PC-9 (cell line): ENCODE measurements at regions not wholly inside any gene's neighbourhood (a gene's known extent, or its start where the extent isn't known, plus 50 kb on each side); places are given as distances from the start of the nearest gene placed in this dataset.

Experiments used
- BruUV-seq: library from RNA; stranded (reverse); fragments of 400-500 nt; replicated peaks from 2 replicates; lab custom pipeline; 2021; lab: Mats Ljungman, UMichigan
- CTCF ChIA-PET: fragments of 300-600 bp; sonication (Branson Sonifier 250); formaldehyde crosslinking; loops from one replicate; lab custom pipeline; 2022; ENCODE audit warnings: antibody characterized with exemption; lab: Charles Lee
- POLR2A ChIA-PET: fragments of 300-600 bp; sonication (Branson Sonifier 250); formaldehyde crosslinking; loops from one replicate; lab custom pipeline; 2022; ENCODE audit warnings: antibody characterized with exemption; ENCODE audit not compliant: unreplicated experiment; lab: Charles Lee
- DNase-seq, 2 experiments: peaks; one replicate each; pipeline versions ENCODE4 v3.0.0 to v3.0.0-alpha.2; 2015 to 2022; ENCODE audit warnings: mixed read lengths in 1 of 2
- H2AFZ ChIP-seq: fragments of 200-600 bp; sonication (generic); 2 replicates; pipeline ENCODE4 v1.8.1; 2017; ENCODE audit warnings: antibody characterized with exemption
- H3F3A ChIP-seq: fragments of 200-600 bp; sonication (generic); 2 replicates; pipeline ENCODE4 v1.8.1; 2017; ENCODE audit warnings: antibody characterized with exemption, mild to moderate bottlenecking, low read depth; ENCODE audit not compliant: insufficient read depth
- H3K27ac ChIP-seq: fragments of 200-600 bp; sonication (generic); 2 replicates; pipeline ENCODE4 v1.6.1; 2016; ENCODE audit warnings: mixed run types
- H3K27me3 ChIP-seq: fragments of 200-600 bp; sonication (generic); 2 replicates; pipeline ENCODE4 v1.6.1; 2016; ENCODE audit warnings: low read depth, mixed run types; ENCODE audit not compliant: insufficient read depth
- H3K36me3 ChIP-seq: fragments of 200-600 bp; sonication (generic); 2 replicates; pipeline ENCODE4 v1.6.1; 2016; ENCODE audit warnings: low read depth, mixed run types
- H3K4me1 ChIP-seq: fragments of 200-600 bp; sonication (generic); replicated peaks from 2 replicates; pipeline ENCODE4 v1.6.1; 2016; ENCODE audit warnings: mixed run types; ENCODE audit not compliant: insufficient read depth
- H3K4me2 ChIP-seq: fragments of 200-600 bp; sonication (generic); 2 replicates; pipeline ENCODE4 v1.6.1; 2017; ENCODE audit warnings: mixed run types
- H3K4me3 ChIP-seq: fragments of 200-600 bp; sonication (generic); 2 replicates; pipeline ENCODE4 v1.6.1; 2016; ENCODE audit warnings: mixed run types
- H3K79me2 ChIP-seq: fragments of 200-600 bp; sonication (generic); 2 replicates; pipeline ENCODE4 v1.6.1; 2017; ENCODE audit warnings: low read depth, mixed run types
- H3K9me2 ChIP-seq: fragments of 200-600 bp; sonication (generic); 2 replicates; pipeline ENCODE4 v1.8.1; 2017; ENCODE audit warnings: mild to moderate bottlenecking; ENCODE audit not compliant: insufficient read depth
- H3K9me3 ChIP-seq: fragments of 200-600 bp; sonication (generic); 2 replicates; pipeline ENCODE4 v1.8.1; 2016; ENCODE audit warnings: low read depth; ENCODE audit not compliant: insufficient read depth
- H4K20me1 ChIP-seq: fragments of 200-600 bp; sonication (generic); 2 replicates; pipeline ENCODE4 v1.8.1; 2017; ENCODE audit not compliant: insufficient read depth
- CTCF ChIP-seq: fragments of 200-600 bp; sonication (generic); conservative IDR thresholded peaks from 2 replicates; pipeline ENCODE4 v1.6.1; 2017; ENCODE audit warnings: mixed run types, antibody characterized with exemption, mild to moderate bottlenecking, moderate library complexity
- EZH2 ChIP-seq: fragments of 200-600 bp; sonication (generic); IDR thresholded peaks from 2 replicates; pipeline ENCODE4 v1.8.0; 2017; ENCODE audit warnings: antibody characterized with exemption, low read depth
- intact Hi-C: fragments of 100-400 bp; cut with micrococcal nuclease; formaldehyde crosslinking; loops from one replicate; pipeline ENCODE4 v1.10.0; 2022; ENCODE audit not compliant: unreplicated experiment

- Histone ChIP-seq H3K4me1 (peaks cover 16% of the 10 kb centered on the region), H4K20me1 (no peaks in the 10 kb centered on the region), H3K9me3 (peaks cover 7% of the 10 kb centered on the region), H2AFZ (no peak overlapping the region), H3K79me2 (no peaks in the 10 kb centered on the region), H3F3A (no peaks in the 10 kb centered on the region), H3K27ac (peak overlapping the region; percentile 59), H3K36me3 (no peaks in the 10 kb centered on the region), H3K4me2 (no peak overlapping the region), H3K4me3 (no peak overlapping the region), H3K9me2 (no peaks in the 10 kb centered on the region), H3K27me3 (no peaks in the 10 kb centered on the region)
- TF ChIP-seq EZH2 (no peak), CTCF (no peak)
- intact Hi-C loops = loop anchor here (5.0 kb wide), 5 partner anchors 73 to 453 kb away; no protein-coding TSS in a partner anchor
- no TSS peak for BruUV-seq
- DNase-seq = peak in 1 of 2 experiments; percentile 67
- ChIA-PET CTCF (no interaction called here), POLR2A (interaction anchor here (0.7 kb wide), 2 partner anchors 453 to 1753 kb away, joined by 3 to 7 read pairs; no protein-coding TSS in a partner anchor)
Measured at GRCh38 chr2:226338825-226339224, 460.8 kb downstream of the IRS1 start.

GRCh38 chr2:226337941-226338600 is 461.5 kb downstream of the IRS1 start:
- no peak overlapping the region for H3K4me3 ChIP-seq

GRCh38 chr2:226336283-226336682 is 463.3 kb downstream of the IRS1 start:
- Histone ChIP-seq H2AFZ (no peak overlapping the region), H3K27ac (no peak overlapping the region), H3K4me2 (no peak overlapping the region), H3K9me2 (no peaks in the 10 kb centered on the region), H3K9me3 (peaks cover 7% of the 10 kb centered on the region), H3K27me3 (no peaks in the 10 kb centered on the region), H4K20me1 (no peaks in the 10 kb centered on the region), H3F3A (no peaks in the 10 kb centered on the region), H3K4me1 (peaks cover 16% of the 10 kb centered on the region), H3K79me2 (no peaks in the 10 kb centered on the region), H3K36me3 (no peaks in the 10 kb centered on the region), H3K4me3 (no peak overlapping the region)
- ChIA-PET POLR2A (no interaction called here), CTCF (no interaction called here)
- no TSS peak for BruUV-seq
- no peak for TF ChIP-seq CTCF
- no peak for TF ChIP-seq EZH2
- intact Hi-C loops = loop anchor here (5.0 kb wide), 5 partner anchors 76 to 456 kb away; no protein-coding TSS in a partner anchor
- no peak for DNase-seq

More at GRCh38 chr2:226337941-226338600, 461.5 kb downstream of the IRS1 start:
- no peak for DNase-seq
- Histone ChIP-seq H3F3A (no peaks in the 10 kb centered on the region), H4K20me1 (no peaks in the 10 kb centered on the region), H3K9me2 (no peaks in the 10 kb centered on the region), H3K9me3 (peaks cover 7% of the 10 kb centered on the region), H3K4me2 (no peak overlapping the region), H3K4me1 (peaks cover 16% of the 10 kb centered on the region), H3K36me3 (no peaks in the 10 kb centered on the region), H3K79me2 (no peaks in the 10 kb centered on the region), H3K27ac (peak overlapping the region; percentile 59), H3K27me3 (no peaks in the 10 kb centered on the region), H2AFZ (no peak overlapping the region)
- POLR2A ChIA-PET = no interaction called here
- CTCF ChIA-PET = no interaction called here
- TF ChIP-seq EZH2 (no peak), CTCF (no peak)
- intact Hi-C loops = loop anchor here (5.0 kb wide), 5 partner anchors 74 to 454 kb away; no protein-coding TSS in a partner anchor
- no TSS peak for BruUV-seq
